ENCODE measurements at regions not wholly inside any gene's neighbourhood (a gene's known extent, or its start where the extent isn't known, plus 50 kb on each side); places are given as distances from the start of the nearest gene placed in this dataset.

DNA sequence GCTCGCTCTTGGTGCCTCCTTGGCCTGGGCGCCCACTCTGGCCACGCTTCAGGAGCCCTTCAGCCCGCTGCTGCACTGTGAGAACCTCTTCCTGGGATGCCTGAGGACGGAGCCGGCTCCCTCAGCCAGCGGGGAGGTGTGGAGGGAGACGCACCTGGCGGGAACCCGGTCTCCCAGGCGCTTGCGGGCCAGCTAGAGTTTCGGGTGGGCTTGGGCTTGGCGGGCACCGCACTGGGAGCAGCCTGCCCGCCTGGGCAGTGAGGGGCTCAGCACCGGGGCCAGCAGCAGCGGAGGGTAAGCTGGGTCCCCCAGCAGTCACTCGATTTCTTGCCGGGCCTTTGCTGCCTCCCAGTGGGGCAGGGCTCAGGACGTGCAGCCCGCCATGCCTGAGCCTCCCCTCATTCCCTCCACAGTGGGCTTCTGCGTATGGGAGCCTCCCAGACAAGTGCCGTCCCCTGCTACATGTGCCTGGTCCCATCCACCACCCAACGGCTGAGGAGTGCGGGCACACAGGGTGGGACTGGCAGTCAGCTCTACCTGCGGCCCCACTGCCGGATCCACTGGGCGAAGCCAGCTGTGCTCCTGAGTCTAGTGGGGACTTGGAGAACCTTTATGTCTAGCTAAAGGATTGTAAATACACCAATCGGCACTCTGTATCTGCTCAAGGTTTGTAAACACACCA is 708.7 kb downstream of the VGLL3 start:
- Histone ChIP-seq H3K9ac (ENCODE audit: low read length) (no peak overlapping the region), H3K4me1 (ENCODE audit: control insufficient read depth in 2 of 2, insufficient read depth in 2 of 2, low read length in 2 of 2) (no peaks in the 10 kb centered on the region), H2AFZ (ENCODE audit: insufficient read depth, low read depth, low read length, poor library complexity, severe bottlenecking) (no peak overlapping the region), H3K79me2 (ENCODE audit: control insufficient read depth, insufficient read depth, low read length) (no peaks in the 10 kb centered on the region), H3K36me3 (replicated peaks in 1 of 2; ENCODE audit: control extremely low read depth in 1 of 2, control insufficient read depth in 1 of 2, extremely low read depth in 1 of 2, insufficient read depth in 2 of 2, low read length in 1 of 2) (no peaks in the 10 kb centered on the region), H3K27me3 (replicated peaks in 1 of 4; ENCODE audit: control extremely low read depth in 1 of 4, control insufficient read depth in 3 of 4, insufficient read depth in 4 of 4, low read length in 3 of 4) (no peaks in the 10 kb centered on the region), H3K4me2 (replicated peaks; ENCODE audit: low read depth, low read length, poor library complexity, severe bottlenecking) (no peak overlapping the region), H3K9me3 (ENCODE audit: control extremely low read depth in 1 of 3, control insufficient read depth in 2 of 3, insufficient read depth in 1 of 3, low read length in 2 of 3) (peaks cover 0 to 15% (median 0%) of the 10 kb centered on the region in 3 donors), H3K27ac (ENCODE audit: low read length in 2 of 2) (no peak overlapping the region), H4K20me1 (ENCODE audit: control insufficient read depth, insufficient read depth, low read length, poor library complexity, severe bottlenecking) (no peaks in the 10 kb centered on the region), H3K4me3 (ENCODE audit: control extremely low read depth in 1 of 5, extremely low read depth in 1 of 5, insufficient read depth in 1 of 5, low read depth in 2 of 5, low read length in 4 of 5) (no peak overlapping the region)
- TF ChIP-seq EZH2 (IDR thresholded peaks at IDR 0.05; ENCODE audit: borderline replicate concordance, insufficient read depth, low read depth, low read length, poor library complexity, severe bottlenecking), result no peak
- TF ChIP-seq, protein P1, sequence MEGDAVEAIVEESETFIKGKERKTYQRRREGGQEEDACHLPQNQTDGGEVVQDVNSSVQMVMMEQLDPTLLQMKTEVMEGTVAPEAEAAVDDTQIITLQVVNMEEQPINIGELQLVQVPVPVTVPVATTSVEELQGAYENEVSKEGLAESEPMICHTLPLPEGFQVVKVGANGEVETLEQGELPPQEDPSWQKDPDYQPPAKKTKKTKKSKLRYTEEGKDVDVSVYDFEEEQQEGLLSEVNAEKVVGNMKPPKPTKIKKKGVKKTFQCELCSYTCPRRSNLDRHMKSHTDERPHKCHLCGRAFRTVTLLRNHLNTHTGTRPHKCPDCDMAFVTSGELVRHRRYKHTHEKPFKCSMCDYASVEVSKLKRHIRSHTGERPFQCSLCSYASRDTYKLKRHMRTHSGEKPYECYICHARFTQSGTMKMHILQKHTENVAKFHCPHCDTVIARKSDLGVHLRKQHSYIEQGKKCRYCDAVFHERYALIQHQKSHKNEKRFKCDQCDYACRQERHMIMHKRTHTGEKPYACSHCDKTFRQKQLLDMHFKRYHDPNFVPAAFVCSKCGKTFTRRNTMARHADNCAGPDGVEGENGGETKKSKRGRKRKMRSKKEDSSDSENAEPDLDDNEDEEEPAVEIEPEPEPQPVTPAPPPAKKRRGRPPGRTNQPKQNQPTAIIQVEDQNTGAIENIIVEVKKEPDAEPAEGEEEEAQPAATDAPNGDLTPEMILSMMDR (IDR thresholded peaks at IDR 0.05), result no peak
- ATAC-seq (ENCODE audit: low read depth), result no peak
- CTCF ChIA-PET, result no interaction called here
- Mint-ChIP-seq H3K27me3 (no peaks in the 10 kb centered on the region), H3K9me3 (ENCODE audit: insufficient read depth) (peaks cover 2% of the 10 kb centered on the region), H3K4me3 (no peak overlapping the region), H3K27ac (no peak overlapping the region), H3K4me1 (no peaks in the 10 kb centered on the region)
- 95% methylated on average over 26 of the region's 30 CpGs for WGBS (ENCODE audit: insufficient coverage)
- intact Hi-C loops (cut with micrococcal nuclease), result no loop called here
- POLR2A ChIA-PET, result no interaction called here
- DNase-seq, result no peak

DNA sequence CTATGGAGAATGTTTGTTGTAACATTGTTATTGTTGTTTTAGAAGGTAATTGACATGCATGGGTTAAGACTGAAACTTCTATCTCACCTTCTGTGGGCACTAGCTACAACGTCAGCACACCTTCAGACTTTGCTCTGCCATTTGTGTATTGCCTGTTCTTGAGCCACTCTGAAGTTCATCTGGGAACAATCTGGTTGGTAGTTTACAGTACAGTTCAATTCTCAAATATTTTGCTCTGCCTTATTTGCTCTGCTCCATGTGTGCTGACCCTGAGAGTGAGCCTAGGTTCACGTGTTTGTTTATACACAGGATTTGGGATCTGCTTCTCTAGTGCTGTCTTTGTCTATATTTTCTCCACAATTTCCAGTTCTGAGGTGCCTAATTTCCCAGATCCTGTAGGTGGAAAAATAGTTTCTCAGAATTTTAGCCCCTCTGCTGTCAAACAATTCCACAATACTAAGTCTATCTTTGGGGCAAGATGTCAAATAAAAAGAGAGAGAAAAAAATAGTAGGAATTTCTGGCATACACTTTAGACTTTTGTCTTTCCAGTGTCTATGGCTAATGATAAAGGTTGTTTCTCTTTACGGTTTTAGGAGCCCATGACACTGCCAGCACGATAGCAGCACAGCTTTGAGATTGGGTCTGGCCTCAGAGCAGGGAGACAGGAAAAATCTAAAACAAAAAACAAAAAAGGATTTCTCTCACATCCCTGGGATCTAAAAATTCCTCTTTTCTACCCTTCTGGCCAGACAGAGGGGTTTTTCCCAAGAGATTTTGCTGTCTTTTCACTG is 721.4 kb downstream of the VGLL3 start:
- no peaks in the 10 kb centered on the region for H3K9me3 ChIP-seq (ENCODE audit: control extremely low read depth in 1 of 3, control insufficient read depth in 2 of 3, insufficient read depth in 1 of 3, low read length in 2 of 3)
- ChIA-PET CTCF (no interaction called here), POLR2A (no interaction called here)
- Mint-ChIP-seq H3K4me1 (no peaks in the 10 kb centered on the region), H3K27me3 (no peaks in the 10 kb centered on the region), H3K9me3 (ENCODE audit: insufficient read depth) (no peaks in the 10 kb centered on the region), H3K27ac (no peak overlapping the region), H3K4me3 (no peak overlapping the region)
- H3K9ac ChIP-seq (ENCODE audit: low read length), result no peak overlapping the region
- H3K36me3 ChIP-seq (replicated peaks in 1 of 2; ENCODE audit: control extremely low read depth in 1 of 2, control insufficient read depth in 1 of 2, extremely low read depth in 1 of 2, insufficient read depth in 2 of 2, low read length in 1 of 2), result no peaks in the 10 kb centered on the region
- intact Hi-C loops (cut with micrococcal nuclease), result no loop called here
- DNase-seq (no peak), ATAC-seq (ENCODE audit: low read depth) (no peak)
- H3K27ac ChIP-seq (ENCODE audit: low read length in 2 of 2), result no peak overlapping the region
- no peaks in the 10 kb centered on the region for H3K4me1 ChIP-seq (ENCODE audit: control insufficient read depth in 2 of 2, insufficient read depth in 2 of 2, low read length in 2 of 2)
- 80% methylated on average over 1 of the region's 4 CpGs for WGBS (ENCODE audit: insufficient coverage)
- TF ChIP-seq EZH2 (IDR thresholded peaks at IDR 0.05; ENCODE audit: borderline replicate concordance, insufficient read depth, low read depth, low read length, poor library complexity, severe bottlenecking), result no peak
- H3K4me2 ChIP-seq (replicated peaks; ENCODE audit: low read depth, low read length, poor library complexity, severe bottlenecking), result no peak overlapping the region
- no peak overlapping the region for H2AFZ ChIP-seq (ENCODE audit: insufficient read depth, low read depth, low read length, poor library complexity, severe bottlenecking)
- no peaks in the 10 kb centered on the region for H3K79me2 ChIP-seq (ENCODE audit: control insufficient read depth, insufficient read depth, low read length)
- no peaks in the 10 kb centered on the region for H3K27me3 ChIP-seq (replicated peaks in 1 of 4; ENCODE audit: control extremely low read depth in 1 of 4, control insufficient read depth in 3 of 4, insufficient read depth in 4 of 4, low read length in 3 of 4)
- no peaks in the 10 kb centered on the region for H4K20me1 ChIP-seq (ENCODE audit: control insufficient read depth, insufficient read depth, low read length, poor library complexity, severe bottlenecking)
- no peak overlapping the region for H3K4me3 ChIP-seq (ENCODE audit: control extremely low read depth in 1 of 5, extremely low read depth in 1 of 5, insufficient read depth in 1 of 5, low read depth in 2 of 5, low read length in 4 of 5)
